WTC11 (cell line): ENCODE measurements at regions not wholly inside any gene's neighbourhood (a gene's known extent, or its start where the extent isn't known, plus 50 kb on each side); places are given as distances from the start of the nearest gene placed in this dataset.

Experiments used
- ATAC-seq: fragments of 200-7000 bp; cut with Tn5 transposase; 2 replicates; pipeline ENCODE4 v1.10.0; 2021; ENCODE audit warnings: mild to moderate bottlenecking, moderate library complexity
- CTCF ChIA-PET: fragments of 300-600 bp; sonication (Branson Sonifier 250); formaldehyde crosslinking; loops from one replicate; lab custom pipeline; 2021; ENCODE audit warnings: antibody characterized with exemption; lab: Charles Lee
- POLR2A ChIA-PET: fragments of 350-600 bp; sonication (Branson Sonifier 250); formaldehyde crosslinking; loops from one replicate; lab custom pipeline; 2021; ENCODE audit warnings: antibody characterized with exemption; lab: Charles Lee
- DNase-seq: peaks from one replicate; pipeline ENCODE4 v3.0.0; 2021; ENCODE audit warnings: low spot score
- H3K27ac Mint-ChIP-seq: 2 replicates; pipeline ENCODE4 v1.8.0; 2021; ENCODE audit warnings: mixed read lengths
- H3K27me3 Mint-ChIP-seq: 2 replicates; pipeline ENCODE4 v1.8.0; 2021; ENCODE audit warnings: low read depth, mild to moderate bottlenecking, moderate library complexity, mixed read lengths
- H3K36me3 Mint-ChIP-seq: 2 replicates; pipeline ENCODE4 v1.8.0; 2021; ENCODE audit warnings: mixed read lengths
- H3K4me1 Mint-ChIP-seq: 2 replicates; pipeline ENCODE4 v1.8.0; 2022; ENCODE audit warnings: mixed read lengths
- H3K4me3 Mint-ChIP-seq: 2 replicates; pipeline ENCODE4 v1.8.0; 2021; ENCODE audit warnings: mild to moderate bottlenecking, moderate library complexity, mixed read lengths
- H3K9me3 Mint-ChIP-seq: 2 replicates; pipeline ENCODE4 v1.8.0; 2021; ENCODE audit warnings: mixed read lengths
- KAT7 ChIP-seq: sonication (generic); formaldehyde crosslinking; IDR thresholded peaks from 2 replicates; pipeline ENCODE4 v1.8.1; 2023; ENCODE audit warnings: missing genetic modification reagents, mild to moderate bottlenecking, borderline replicate concordance
- NR3C1 ChIP-seq: sonication (generic); formaldehyde crosslinking; conservative IDR thresholded peaks from 2 replicates; pipeline ENCODE4 v1.8.1; 2023; ENCODE audit warnings: low read depth, mild to moderate bottlenecking, missing genetic modification reagents
- RORB ChIP-seq: fragments of 250-450 bp; sonication (Bioruptor Pico); IDR thresholded peaks from 2 replicates; pipeline ENCODE4 v1.9.0; 2021; ENCODE audit warnings: mild to moderate bottlenecking
- SP1 ChIP-seq: sonication (generic); formaldehyde crosslinking; conservative IDR thresholded peaks from 2 replicates; pipeline ENCODE4 v1.8.1; 2022; ENCODE audit warnings: missing genetic modification reagents
- TEAD4 ChIP-seq: sonication (generic); formaldehyde crosslinking; IDR thresholded peaks from 2 replicates; pipeline ENCODE4 v1.8.0; 2022; ENCODE audit warnings: mild to moderate bottlenecking, missing genetic modification reagents
- ZBTB21 ChIP-seq: sonication (generic); formaldehyde crosslinking; IDR thresholded peaks from 2 replicates; pipeline ENCODE4 v1.8.1; 2023; ENCODE audit warnings: mild to moderate bottlenecking, missing genetic modification reagents, borderline replicate concordance
- ZNF232 ChIP-seq: sonication (generic); formaldehyde crosslinking; IDR thresholded peaks from 2 replicates; pipeline ENCODE4 v1.8.0; 2022; ENCODE audit warnings: mild to moderate bottlenecking, missing genetic modification reagents
- ZNF263 ChIP-seq: sonication (generic); formaldehyde crosslinking; IDR thresholded peaks from 2 replicates; pipeline ENCODE4 v1.8.1; 2022; ENCODE audit warnings: low read depth, mild to moderate bottlenecking, moderate library complexity, missing genetic modification reagents
- ZNF317 ChIP-seq: sonication (generic); formaldehyde crosslinking; IDR thresholded peaks from 2 replicates; pipeline ENCODE4 v1.8.1; 2023; ENCODE audit warnings: low read depth, mild to moderate bottlenecking, moderate library complexity, missing genetic modification reagents, borderline replicate concordance
- ZNF416 ChIP-seq: fragments of 250-450 bp; sonication (Bioruptor Pico); IDR thresholded peaks from 2 replicates; pipeline ENCODE4 v1.9.0; 2021; ENCODE audit warnings: mild to moderate bottlenecking, inconsistent platforms
- ZNF671 ChIP-seq: fragments of 250-450 bp; sonication (Bioruptor Pico); IDR thresholded peaks from 2 replicates; pipeline ENCODE4 v1.8.0; 2021; ENCODE audit warnings: mild to moderate bottlenecking
- TF ChIP-seq, protein P1 (sequence below): sonication (generic); formaldehyde crosslinking; IDR thresholded peaks from 2 replicates; pipeline ENCODE4 v1.8.1; 2023; ENCODE audit warnings: mild to moderate bottlenecking, missing genetic modification reagents
- TF ChIP-seq, protein P2 (sequence below): sonication (generic); formaldehyde crosslinking; IDR thresholded peaks from 2 replicates; pipeline ENCODE4 v1.8.1; 2023; ENCODE audit warnings: mild to moderate bottlenecking, moderate library complexity, missing genetic modification reagents
- TF ChIP-seq, protein P3 (sequence below): fragments of 250-450 bp; sonication (Bioruptor Pico); IDR thresholded peaks from 2 replicates; pipeline ENCODE4 v1.8.0; 2021; ENCODE audit warnings: mild to moderate bottlenecking
- TF ChIP-seq, protein P4 (sequence below): sonication (generic); formaldehyde crosslinking; IDR thresholded peaks from 2 replicates; pipeline ENCODE4 v1.8.1; 2022; ENCODE audit warnings: mild to moderate bottlenecking, missing genetic modification reagents, moderate library complexity, borderline replicate concordance
- TF ChIP-seq, protein P5 (sequence below): sonication (generic); formaldehyde crosslinking; IDR thresholded peaks from 2 replicates; pipeline ENCODE4 v1.8.1; 2022; ENCODE audit warnings: low read depth, missing genetic modification reagents, borderline replicate concordance
- TF ChIP-seq, protein P6 (sequence below): sonication (generic); formaldehyde crosslinking; IDR thresholded peaks from 2 replicates; pipeline ENCODE4 v1.8.0; 2022; ENCODE audit warnings: mild to moderate bottlenecking, missing genetic modification reagents
- TF ChIP-seq, protein P7 (sequence below): sonication (generic); formaldehyde crosslinking; IDR thresholded peaks from 2 replicates; pipeline ENCODE4 v1.8.1; 2023; ENCODE audit warnings: mild to moderate bottlenecking, missing genetic modification reagents, moderate library complexity
- TF ChIP-seq, protein P8 (sequence below): sonication (generic); formaldehyde crosslinking; conservative IDR thresholded peaks from 2 replicates; pipeline ENCODE4 v1.8.1; 2023; ENCODE audit warnings: mild to moderate bottlenecking, low read depth, missing genetic modification reagents, moderate library complexity
- TF ChIP-seq, protein P9 (sequence below): sonication (generic); formaldehyde crosslinking; IDR thresholded peaks from 2 replicates; pipeline ENCODE4 v1.8.1; 2022; ENCODE audit warnings: low read depth, mild to moderate bottlenecking, moderate library complexity, missing genetic modification reagents, borderline replicate concordance
- TF ChIP-seq, protein P10 (sequence below): sonication (generic); formaldehyde crosslinking; IDR thresholded peaks from 2 replicates; pipeline ENCODE4 v1.8.0; 2022; ENCODE audit warnings: mild to moderate bottlenecking, missing genetic modification reagents

DNA sequence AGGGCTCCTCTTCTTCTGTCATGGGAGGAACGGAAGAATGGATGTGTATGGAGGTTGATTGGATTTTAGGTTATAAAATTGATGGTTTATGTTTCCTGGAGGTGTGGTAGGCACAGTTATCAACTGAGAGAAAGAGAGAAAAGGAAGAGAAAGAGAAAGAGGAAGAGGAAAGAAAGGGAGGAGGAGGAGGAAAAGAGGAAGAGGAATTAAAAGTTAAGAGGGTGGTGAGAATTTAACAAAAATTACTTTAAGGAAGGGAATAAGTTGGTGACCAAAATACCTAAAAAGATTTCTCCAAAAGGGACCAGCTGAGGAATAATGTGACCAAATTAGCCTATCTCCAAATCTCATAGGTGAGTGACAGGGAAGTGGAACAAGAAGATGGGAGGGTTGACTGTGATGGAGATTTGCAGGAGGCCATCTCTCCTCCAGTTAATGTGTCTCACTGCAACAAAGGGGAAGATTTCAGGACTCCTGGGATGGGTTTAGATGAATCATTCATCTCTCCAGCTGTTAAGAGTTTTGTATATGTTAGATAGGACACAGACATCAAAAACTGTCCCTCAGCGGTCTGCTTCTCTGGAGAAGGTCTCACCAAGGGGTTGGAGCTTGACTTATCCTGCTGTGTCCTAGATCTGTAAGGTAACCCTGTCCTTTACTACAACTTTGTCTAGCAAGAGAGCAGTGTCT is 76.0 kb upstream of the TMC1 start (continued):
- TF ChIP-seq, protein P1, sequence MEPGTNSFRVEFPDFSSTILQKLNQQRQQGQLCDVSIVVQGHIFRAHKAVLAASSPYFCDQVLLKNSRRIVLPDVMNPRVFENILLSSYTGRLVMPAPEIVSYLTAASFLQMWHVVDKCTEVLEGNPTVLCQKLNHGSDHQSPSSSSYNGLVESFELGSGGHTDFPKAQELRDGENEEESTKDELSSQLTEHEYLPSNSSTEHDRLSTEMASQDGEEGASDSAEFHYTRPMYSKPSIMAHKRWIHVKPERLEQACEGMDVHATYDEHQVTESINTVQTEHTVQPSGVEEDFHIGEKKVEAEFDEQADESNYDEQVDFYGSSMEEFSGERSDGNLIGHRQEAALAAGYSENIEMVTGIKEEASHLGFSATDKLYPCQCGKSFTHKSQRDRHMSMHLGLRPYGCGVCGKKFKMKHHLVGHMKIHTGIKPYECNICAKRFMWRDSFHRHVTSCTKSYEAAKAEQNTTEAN (CRISPR knock-in tag): no peak
- TF ChIP-seq, protein P2, sequence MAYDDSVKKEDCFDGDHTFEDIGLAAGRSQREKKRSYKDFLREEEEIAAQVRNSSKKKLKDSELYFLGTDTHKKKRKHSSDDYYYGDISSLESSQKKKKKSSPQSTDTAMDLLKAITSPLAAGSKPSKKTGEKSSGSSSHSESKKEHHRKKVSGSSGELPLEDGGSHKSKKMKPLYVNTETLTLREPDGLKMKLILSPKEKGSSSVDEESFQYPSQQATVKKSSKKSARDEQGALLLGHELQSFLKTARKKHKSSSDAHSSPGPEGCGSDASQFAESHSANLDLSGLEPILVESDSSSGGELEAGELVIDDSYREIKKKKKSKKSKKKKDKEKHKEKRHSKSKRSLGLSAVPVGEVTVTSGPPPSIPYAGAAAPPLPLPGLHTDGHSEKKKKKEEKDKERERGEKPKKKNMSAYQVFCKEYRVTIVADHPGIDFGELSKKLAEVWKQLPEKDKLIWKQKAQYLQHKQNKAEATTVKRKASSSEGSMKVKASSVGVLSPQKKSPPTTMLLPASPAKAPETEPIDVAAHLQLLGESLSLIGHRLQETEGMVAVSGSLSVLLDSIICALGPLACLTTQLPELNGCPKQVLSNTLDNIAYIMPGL (CRISPR knock-in tag): no peak
- no peak for TF ChIP-seq NR3C1
- TF ChIP-seq, protein P3, sequence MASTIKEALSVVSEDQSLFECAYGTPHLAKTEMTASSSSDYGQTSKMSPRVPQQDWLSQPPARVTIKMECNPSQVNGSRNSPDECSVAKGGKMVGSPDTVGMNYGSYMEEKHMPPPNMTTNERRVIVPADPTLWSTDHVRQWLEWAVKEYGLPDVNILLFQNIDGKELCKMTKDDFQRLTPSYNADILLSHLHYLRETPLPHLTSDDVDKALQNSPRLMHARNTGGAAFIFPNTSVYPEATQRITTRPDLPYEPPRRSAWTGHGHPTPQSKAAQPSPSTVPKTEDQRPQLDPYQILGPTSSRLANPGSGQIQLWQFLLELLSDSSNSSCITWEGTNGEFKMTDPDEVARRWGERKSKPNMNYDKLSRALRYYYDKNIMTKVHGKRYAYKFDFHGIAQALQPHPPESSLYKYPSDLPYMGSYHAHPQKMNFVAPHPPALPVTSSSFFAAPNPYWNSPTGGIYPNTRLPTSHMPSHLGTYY (CRISPR knock-in tag): no peak
- TF ChIP-seq TEAD4 (CRISPR knock-in tag): no peak
- TF ChIP-seq, protein P4, sequence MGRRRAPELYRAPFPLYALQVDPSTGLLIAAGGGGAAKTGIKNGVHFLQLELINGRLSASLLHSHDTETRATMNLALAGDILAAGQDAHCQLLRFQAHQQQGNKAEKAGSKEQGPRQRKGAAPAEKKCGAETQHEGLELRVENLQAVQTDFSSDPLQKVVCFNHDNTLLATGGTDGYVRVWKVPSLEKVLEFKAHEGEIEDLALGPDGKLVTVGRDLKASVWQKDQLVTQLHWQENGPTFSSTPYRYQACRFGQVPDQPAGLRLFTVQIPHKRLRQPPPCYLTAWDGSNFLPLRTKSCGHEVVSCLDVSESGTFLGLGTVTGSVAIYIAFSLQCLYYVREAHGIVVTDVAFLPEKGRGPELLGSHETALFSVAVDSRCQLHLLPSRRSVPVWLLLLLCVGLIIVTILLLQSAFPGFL (CRISPR knock-in tag): no peak
- TF ChIP-seq ZBTB21: no peak
- TF ChIP-seq KAT7 (CRISPR knock-in tag): no peak
- TF ChIP-seq RORB: no peak
- TF ChIP-seq ZNF416 (CRISPR knock-in tag): no peak

DNA sequence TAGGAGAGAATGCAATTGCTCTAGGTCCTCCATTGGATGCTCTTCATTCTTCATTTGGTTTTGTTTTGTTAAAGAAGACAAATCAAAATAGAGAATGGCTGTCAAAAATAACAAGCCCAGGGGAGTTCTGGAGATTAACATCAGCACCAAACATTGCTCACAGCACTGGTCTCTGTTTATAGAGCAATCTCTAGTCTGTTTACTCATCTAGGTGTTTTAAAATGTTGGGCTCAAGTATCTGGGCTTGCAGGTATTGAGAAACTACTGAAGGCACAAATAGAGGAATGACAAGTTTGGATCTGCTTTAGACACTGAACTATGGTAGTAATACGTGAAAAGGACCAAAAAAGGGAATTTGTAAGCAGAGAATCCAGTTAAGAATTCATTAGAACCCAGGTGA is 77.0 kb upstream of the TMC1 start:
- Mint-ChIP-seq H3K27me3 (no peaks in the 10 kb centered on the region), H3K4me3 (no peak overlapping the region), H3K27ac (no peak overlapping the region), H3K4me1 (peaks cover 14% of the 10 kb centered on the region), H3K9me3 (peaks cover 5% of the 10 kb centered on the region; the same call in 1 of the 2 replicates), H3K36me3 (no peaks in the 10 kb centered on the region)
- ChIA-PET CTCF (no interaction called here), POLR2A (no interaction called here)
- ATAC-seq (no peak), DNase-seq (no peak)
- TF ChIP-seq, protein P5, sequence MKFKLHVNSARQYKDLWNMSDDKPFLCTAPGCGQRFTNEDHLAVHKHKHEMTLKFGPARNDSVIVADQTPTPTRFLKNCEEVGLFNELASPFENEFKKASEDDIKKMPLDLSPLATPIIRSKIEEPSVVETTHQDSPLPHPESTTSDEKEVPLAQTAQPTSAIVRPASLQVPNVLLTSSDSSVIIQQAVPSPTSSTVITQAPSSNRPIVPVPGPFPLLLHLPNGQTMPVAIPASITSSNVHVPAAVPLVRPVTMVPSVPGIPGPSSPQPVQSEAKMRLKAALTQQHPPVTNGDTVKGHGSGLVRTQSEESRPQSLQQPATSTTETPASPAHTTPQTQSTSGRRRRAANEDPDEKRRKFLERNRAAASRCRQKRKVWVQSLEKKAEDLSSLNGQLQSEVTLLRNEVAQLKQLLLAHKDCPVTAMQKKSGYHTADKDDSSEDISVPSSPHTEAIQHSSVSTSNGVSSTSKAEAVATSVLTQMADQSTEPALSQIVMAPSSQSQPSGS (CRISPR knock-in tag): no peak
- TF ChIP-seq, protein P6, sequence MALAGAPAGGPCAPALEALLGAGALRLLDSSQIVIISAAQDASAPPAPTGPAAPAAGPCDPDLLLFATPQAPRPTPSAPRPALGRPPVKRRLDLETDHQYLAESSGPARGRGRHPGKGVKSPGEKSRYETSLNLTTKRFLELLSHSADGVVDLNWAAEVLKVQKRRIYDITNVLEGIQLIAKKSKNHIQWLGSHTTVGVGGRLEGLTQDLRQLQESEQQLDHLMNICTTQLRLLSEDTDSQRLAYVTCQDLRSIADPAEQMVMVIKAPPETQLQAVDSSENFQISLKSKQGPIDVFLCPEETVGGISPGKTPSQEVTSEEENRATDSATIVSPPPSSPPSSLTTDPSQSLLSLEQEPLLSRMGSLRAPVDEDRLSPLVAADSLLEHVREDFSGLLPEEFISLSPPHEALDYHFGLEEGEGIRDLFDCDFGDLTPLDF (CRISPR knock-in tag): no peak
- TF ChIP-seq, protein P7, sequence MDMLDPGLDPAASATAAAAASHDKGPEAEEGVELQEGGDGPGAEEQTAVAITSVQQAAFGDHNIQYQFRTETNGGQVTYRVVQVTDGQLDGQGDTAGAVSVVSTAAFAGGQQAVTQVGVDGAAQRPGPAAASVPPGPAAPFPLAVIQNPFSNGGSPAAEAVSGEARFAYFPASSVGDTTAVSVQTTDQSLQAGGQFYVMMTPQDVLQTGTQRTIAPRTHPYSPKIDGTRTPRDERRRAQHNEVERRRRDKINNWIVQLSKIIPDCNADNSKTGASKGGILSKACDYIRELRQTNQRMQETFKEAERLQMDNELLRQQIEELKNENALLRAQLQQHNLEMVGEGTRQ (CRISPR knock-in tag): no peak
- TF ChIP-seq SP1 (CRISPR knock-in tag) (no peak), ZNF671 (CRISPR knock-in tag) (no peak), ZNF232 (no peak), ZNF263 (CRISPR knock-in tag) (no peak), ZNF317 (CRISPR knock-in tag) (no peak)
- TF ChIP-seq, protein P8, sequence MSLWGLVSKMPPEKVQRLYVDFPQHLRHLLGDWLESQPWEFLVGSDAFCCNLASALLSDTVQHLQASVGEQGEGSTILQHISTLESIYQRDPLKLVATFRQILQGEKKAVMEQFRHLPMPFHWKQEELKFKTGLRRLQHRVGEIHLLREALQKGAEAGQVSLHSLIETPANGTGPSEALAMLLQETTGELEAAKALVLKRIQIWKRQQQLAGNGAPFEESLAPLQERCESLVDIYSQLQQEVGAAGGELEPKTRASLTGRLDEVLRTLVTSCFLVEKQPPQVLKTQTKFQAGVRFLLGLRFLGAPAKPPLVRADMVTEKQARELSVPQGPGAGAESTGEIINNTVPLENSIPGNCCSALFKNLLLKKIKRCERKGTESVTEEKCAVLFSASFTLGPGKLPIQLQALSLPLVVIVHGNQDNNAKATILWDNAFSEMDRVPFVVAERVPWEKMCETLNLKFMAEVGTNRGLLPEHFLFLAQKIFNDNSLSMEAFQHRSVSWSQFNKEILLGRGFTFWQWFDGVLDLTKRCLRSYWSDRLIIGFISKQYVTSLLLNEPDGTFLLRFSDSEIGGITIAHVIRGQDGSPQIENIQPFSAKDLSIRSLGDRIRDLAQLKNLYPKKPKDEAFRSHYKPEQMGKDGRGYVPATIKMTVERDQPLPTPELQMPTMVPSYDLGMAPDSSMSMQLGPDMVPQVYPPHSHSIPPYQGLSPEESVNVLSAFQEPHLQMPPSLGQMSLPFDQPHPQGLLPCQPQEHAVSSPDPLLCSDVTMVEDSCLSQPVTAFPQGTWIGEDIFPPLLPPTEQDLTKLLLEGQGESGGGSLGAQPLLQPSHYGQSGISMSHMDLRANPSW: no peak
- TF ChIP-seq, protein P3 (CRISPR knock-in tag): no peak
- TF ChIP-seq, protein P9, sequence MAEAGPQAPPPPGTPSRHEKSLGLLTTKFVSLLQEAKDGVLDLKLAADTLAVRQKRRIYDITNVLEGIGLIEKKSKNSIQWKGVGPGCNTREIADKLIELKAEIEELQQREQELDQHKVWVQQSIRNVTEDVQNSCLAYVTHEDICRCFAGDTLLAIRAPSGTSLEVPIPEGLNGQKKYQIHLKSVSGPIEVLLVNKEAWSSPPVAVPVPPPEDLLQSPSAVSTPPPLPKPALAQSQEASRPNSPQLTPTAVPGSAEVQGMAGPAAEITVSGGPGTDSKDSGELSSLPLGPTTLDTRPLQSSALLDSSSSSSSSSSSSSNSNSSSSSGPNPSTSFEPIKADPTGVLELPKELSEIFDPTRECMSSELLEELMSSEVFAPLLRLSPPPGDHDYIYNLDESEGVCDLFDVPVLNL (CRISPR knock-in tag): no peak
- TF ChIP-seq, protein P10, sequence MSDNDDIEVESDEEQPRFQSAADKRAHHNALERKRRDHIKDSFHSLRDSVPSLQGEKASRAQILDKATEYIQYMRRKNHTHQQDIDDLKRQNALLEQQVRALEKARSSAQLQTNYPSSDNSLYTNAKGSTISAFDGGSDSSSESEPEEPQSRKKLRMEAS: no peak
